ENCODE measurements at regions not wholly inside any gene's neighbourhood (a gene's known extent, or its start where the extent isn't known, plus 50 kb on each side); places are given as distances from the start of the nearest gene placed in this dataset.
A peak's percentile ranks its signal among the peaks of the same experiment; 100 is the strongest.

GRCh38 chr2:136373841-136374240 is 255.9 kb upstream of the CXCR4 start:
- no peak for DNase-seq (ENCODE audit: low read depth)

DNA sequence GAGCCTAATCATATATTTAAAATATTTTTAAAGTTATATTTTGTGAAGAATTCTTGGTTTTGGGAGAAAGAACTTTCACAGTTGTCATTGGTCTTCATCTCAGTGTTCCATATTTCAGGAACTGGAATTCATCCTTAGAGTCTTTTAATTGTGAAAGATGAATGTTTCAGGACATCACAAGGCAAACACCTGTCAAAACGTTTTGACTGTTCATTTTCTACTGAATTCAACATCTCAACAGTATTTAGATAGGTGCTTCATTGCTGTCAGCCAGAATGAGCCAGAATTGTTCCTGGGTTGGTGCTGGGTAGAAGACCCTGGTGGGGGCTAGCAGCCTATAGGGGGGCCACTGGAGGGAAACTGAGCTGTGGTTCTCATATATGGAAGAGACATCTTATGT is 255.1 kb upstream of the CXCR4 start:
- DNase-seq (ENCODE audit: low read depth): no peak

DNA sequence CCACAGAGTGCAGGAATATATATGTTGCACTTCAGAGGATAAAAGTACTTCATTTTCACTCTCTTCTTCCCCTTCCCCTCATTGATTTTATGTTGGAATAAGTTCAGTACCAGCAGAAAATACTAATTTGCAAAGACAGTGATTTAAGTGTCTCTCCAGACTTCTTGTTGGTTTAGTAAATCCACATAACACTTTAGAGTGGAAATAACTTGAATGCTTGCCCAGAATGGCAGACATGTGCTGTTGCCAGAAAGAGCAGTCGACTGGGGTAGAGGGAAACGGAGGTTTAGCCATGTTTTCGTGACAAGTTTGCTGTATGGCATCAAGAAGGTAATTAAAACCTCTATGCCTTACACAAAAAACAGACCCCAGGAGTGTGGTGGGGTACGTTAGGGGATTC is 246.0 kb upstream of the CXCR4 start:
- DNase-seq (ENCODE audit: low read depth): no peak

- no peak for DNase-seq (ENCODE audit: low read depth)
These were observed 245.5 kb upstream of the CXCR4 start for GRCh38 chr2:136363470-136363869.

DNA sequence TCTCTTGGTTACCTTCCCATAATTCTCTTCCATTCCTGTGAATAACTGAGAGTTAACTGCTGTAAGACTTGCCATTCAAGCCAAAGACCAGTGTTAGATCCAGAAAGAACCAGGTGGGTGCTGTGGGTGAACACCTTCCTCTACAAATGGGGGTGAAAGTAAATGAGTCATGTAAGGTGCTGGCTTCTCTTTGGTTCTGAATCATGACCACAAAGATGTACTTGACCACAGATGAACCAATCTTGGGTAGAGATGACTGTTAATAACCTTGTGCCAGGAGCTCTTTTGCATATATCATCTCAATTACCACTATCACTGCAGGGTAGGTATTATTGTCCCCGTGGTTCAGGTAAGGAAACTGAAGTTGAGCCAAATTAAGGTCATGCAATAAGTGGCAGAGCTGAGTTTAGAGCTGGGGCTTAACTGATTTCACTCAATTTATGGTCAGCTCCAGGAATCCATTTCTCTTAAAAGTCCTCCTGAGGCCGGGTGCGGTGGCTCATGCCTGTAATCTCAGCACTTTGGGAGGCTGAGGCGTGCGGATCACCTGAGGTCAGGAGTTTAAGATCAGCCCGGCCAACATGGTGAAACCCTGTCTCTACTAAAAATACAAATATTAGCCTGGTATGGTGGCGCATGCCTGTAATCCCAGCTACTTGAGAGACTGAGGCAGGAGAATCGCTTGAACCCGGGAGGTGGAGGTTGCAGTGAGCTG is 244.9 kb upstream of the CXCR4 start:
- DNase-seq (ENCODE audit: low read depth): no peak

DNA sequence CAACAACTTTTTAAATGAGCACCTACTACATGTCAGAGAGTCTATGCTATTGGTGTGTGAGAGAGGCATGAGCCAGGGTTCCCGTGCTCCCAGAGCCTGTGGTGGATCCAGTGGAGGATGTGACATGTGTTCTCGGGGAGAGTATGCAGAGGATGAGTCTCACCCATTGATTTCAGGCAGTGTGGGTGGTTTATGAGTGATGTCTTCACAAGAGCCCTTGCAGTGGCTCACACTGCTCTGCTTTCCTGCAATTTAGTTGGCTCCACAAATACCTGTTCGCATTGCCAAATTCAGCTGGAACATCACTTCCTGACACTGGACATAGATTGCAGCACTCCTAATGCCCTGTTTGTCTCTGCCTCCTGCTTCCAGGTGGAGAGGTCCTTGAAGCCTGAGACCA is 243.6 kb upstream of the CXCR4 start:
- no peak for DNase-seq (ENCODE audit: low read depth)

DNA sequence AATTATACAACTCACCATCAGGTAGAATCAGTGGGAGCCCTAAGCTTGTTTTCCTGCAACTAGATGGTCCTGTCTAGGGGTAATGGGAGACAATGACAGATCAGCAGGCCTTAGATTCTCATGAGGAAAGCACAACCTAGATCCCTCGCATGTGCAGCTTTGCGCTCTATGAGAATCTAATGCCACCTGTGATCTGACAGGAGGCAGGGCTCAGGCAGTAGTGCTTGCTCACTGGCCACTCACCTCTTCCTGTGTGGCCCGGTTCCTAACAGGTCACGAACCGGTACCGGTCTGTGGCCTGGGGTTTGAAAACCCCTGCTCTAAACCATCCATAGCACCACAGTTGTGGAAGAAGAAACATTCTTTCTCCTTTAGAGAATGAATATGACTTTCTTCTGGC is 242.8 kb upstream of the CXCR4 start:
- no peak for DNase-seq (ENCODE audit: low read depth)

GRCh38 chr2:136359121-136359965 is 241.4 kb upstream of the CXCR4 start:
- no peak for DNase-seq (ENCODE audit: low read depth)

DNA sequence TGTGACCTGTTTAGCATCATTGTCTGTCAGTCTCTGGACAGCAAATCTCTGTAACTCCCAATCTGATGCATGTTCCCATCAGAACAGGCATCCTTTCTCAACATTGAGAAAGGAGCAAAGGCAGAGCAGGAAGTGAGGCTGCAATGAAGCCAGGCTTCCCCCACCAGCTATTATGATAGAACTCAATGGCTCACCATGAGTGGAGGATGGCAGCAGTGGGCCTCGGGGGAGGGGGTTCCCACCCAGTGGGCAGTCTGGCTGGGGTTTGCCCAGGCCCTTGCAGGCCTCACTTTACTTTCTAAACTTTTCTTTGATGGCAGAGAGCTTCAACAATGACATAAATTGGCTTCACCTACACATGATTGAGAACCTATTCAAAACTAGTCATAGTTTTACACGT is 240.6 kb upstream of the CXCR4 start:
- no peak for DNase-seq (ENCODE audit: low read depth)

DNA sequence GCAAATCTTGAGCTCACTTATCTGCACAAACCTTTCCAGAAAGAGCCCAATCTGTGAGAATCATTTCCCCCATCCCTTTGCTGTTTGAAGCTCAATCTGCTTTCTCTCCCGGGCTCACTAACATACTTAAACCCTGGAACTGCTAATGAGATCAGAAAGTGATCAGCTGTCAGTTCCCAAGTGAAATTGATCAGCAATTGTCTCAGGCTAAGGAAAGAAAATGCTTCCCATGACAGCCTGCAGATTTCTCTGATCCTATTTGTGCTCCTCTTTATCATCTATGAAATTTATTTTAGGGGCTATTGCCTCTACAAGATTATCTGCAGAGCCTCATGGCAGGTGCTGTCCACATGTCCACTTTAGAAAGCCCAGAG is 239.0 kb upstream of the CXCR4 start:
- no peak for DNase-seq (ENCODE audit: low read depth)

GRCh38 chr2:136356125-136357006 is 238.4 kb upstream of the CXCR4 start:
- DNase-seq (ENCODE audit: low read depth): no peak

DNA sequence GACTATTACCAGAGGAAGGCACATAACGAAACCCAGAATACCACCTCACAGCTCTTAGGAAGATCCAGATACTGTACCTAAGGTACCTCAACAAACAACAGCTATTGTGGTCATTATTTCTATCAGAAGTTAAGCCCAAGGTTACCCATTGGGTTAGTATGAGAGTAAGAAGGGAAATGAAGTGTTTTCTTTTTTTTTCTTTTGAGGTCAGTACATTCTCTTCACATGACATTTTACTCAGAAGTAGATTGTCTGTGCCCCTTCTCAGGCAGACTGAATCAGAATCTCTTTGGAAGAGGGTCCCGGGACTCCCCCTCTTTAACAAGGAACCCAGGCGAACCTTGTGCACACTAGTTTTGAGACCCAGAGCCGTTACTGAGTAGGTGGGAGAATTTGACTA is 233.7 kb upstream of the CXCR4 start:
- DNase-seq (ENCODE audit: low read depth): no peak

GRCh38 chr2:136347981-136348380 is 230.0 kb upstream of the CXCR4 start:
- DNase-seq (ENCODE audit: low read depth): no peak

GRCh38 chr2:136344339-136344738 is 226.4 kb upstream of the CXCR4 start:
- DNase-seq (ENCODE audit: low read depth): no peak

DNA sequence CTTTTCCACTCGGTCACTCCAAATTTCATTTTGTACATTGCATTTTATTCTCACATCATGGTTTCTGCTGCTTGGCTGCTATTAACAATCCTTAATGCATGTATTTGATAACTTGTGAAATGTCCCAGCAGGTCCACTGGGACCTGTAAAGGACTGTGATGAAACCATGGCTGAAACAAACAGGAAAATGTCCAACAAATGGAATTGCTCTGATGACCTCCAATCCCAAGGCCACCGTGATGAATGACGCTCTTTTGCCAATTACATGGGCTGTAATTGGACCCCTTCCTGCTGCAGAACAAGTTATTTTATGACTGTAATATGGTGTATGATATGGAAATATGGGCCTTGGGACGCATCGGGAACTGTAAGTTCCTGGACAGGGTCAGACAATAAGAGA is 224.2 kb upstream of the CXCR4 start:
- no peak for DNase-seq (ENCODE audit: low read depth)

DNA sequence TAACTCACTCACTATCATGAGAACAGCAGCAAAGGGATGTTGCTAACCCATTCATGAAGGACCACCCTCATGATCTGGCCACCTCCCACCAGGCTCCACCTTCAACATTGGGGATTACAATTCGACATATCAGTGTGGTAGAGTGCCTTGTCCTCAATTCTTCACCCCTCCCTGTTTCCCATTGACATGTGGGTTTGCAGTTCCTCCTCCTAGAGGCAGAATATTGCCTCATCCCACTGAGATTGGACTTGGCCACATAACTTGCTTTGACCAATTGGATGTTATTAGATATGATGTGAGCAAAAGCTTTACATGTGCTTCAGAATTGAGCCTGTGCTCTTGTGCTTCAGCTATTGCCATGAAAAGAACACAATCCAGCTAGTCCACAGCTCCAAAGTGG is 217.0 kb upstream of the CXCR4 start:
- no peak for DNase-seq (ENCODE audit: low read depth)

GRCh38 chr2:136332436-136333095 is 214.6 kb upstream of the CXCR4 start:
- DNase-seq (ENCODE audit: low read depth): no peak

DNA sequence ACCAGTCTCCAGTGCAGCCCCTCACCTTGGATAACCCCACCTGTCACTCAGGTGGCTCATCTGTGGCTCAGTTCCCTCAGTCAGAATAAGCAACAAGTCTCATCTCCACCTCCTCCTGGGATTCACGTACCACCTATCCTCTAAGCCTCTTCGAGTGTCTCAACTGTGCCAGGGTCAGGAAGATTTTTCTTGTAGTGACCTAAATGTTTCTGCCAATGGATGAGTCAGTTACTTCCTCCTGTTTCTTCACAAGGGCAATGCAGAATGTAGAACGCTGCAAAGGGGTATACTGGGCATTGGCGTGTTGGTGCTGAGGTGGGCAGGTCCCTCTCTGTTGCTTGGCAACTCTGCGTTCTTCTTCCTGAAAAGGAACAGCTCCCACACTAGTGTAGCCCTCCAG is 213.3 kb upstream of the CXCR4 start:
- no peak for DNase-seq (ENCODE audit: low read depth)

DNA sequence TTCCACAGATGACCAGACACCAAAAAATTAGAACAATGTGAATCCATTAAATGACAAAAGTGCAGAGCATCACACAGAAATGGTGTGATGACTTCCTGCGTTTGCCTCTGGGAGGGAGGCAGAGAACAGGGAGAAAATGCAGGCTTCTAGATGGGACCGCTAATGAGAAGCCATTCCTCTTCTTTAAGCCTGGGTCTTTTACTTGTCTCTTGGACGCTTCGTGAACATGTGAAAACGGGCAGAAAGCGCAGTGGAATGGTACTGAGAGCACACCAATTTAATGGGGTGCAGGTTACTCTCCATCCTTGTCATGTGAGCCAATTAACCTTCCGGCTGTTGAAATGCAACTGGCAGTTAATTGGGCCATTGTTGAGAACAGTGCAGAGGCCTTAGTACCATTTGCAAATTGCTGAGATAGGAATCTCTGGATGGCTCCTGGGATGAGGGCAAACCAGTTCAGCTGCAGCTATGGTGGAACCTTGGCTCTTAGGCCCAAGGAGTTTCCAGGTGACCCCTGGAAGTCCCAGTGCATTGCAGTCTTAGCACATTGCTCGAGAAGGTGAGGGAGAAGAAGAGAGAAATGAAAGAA is 210.4 kb upstream of the CXCR4 start:
- no peak for DNase-seq (ENCODE audit: low read depth)

- peak; percentile 77 for DNase-seq (ENCODE audit: low read depth)
These were observed 209.4 kb upstream of the CXCR4 start for GRCh38 chr2:136327162-136327852.

DNA sequence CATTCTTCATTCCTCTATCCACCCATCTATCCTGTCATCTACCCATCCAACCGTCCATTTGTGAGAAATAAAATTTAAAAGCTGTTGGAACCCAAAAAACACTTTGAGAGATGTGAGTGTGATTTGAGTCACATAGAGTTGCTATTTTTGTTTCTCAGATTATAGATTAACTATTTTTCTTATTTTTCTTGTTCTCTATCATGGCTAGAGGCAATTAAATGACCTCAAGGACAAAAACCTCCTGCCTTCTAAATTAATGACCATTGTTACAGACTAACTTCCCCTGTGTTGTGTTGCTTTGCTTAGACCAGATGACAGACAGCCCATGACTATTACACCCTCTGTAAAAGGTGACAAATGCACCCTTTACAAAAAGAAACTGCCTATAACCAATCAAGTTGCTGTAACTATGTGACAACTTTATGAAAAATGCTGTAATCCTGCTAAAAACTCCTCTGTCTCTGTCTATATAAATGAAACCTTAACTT is 207.9 kb upstream of the CXCR4 start:
- DNase-seq (ENCODE audit: low read depth): no peak

All from Daoy (cell line).